A549 (cell line): ENCODE measurements at regions not wholly inside any gene's neighbourhood (a gene's known extent, or its start where the extent isn't known, plus 50 kb on each side); places are given as distances from the start of the nearest gene placed in this dataset.

Source experiments
- CHD2 ChIP-seq: fragments of 150-350 bp; IDR thresholded peaks from 2 replicates; pipeline ENCODE4 v1.6.1; 2014; ENCODE audit warnings: low read length; ENCODE audit not compliant: partially characterized antibody
- ELK1 ChIP-seq: fragments of 150-350 bp; IDR thresholded peaks from 2 replicates; pipeline ENCODE4 v1.6.1; 2014; ENCODE audit warnings: low read depth, mild to moderate bottlenecking, low read length
- EP300 ChIP-seq, 2 experiments: fragments of >200 bp; sonication (Bioruptor Twin); formaldehyde crosslinking; IDR thresholded peaks; 2 replicates in 1 of 2; 3 replicates in 1 of 2; pipeline ENCODE4 v1.6.1; 2016 to 2017
- POLR2A ChIP-seq: IDR thresholded peaks from 2 replicates; pipeline ENCODE4 v1.6.1; 2012; ENCODE audit warnings: mild to moderate bottlenecking, low read length
- RCOR1 ChIP-seq: fragments of 150-350 bp; IDR thresholded peaks from 2 replicates; pipeline ENCODE4 v1.6.1; 2014; ENCODE audit warnings: antibody characterized with exemption, low read length, low read depth
- REST ChIP-seq: fragments of 200-600 bp; sonication (generic); IDR thresholded peaks from 2 replicates; pipeline ENCODE4 v1.6.1; 2016; ENCODE audit warnings: antibody characterized with exemption, mild to moderate bottlenecking, moderate library complexity
- TF ChIP-seq, protein P1 (sequence below): fragments of >200 bp; sonication (Bioruptor Twin); formaldehyde crosslinking; IDR thresholded peaks from 3 replicates; pipeline ENCODE4 v1.5.1; 2016

DNA sequence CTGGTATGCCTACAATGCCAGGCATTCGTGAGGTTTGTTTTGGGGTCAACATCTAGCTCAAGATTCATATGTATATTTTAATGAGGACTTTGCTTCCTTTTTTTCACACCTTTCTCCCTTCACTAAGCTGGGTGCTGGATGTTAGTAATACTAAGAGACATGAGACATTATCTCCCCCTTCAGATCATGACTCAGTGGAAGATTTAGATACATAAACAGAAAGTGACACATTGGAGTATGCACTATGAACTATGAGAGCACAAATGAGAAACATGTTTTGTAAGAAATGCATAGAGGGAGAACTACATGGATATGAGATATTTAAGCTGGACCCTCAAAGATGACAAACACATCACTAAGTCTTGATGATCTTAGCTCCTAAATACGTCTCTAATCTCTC, 286.3 kb downstream of the RPAP3 start:
- TF ChIP-seq POLR2A (no peak), EP300 (IDR thresholded peaks at IDR 0.05) (no peak), ELK1 (no peak), CHD2 (no peak), REST (no peak), RCOR1 (no peak)
- TF ChIP-seq, protein P1, sequence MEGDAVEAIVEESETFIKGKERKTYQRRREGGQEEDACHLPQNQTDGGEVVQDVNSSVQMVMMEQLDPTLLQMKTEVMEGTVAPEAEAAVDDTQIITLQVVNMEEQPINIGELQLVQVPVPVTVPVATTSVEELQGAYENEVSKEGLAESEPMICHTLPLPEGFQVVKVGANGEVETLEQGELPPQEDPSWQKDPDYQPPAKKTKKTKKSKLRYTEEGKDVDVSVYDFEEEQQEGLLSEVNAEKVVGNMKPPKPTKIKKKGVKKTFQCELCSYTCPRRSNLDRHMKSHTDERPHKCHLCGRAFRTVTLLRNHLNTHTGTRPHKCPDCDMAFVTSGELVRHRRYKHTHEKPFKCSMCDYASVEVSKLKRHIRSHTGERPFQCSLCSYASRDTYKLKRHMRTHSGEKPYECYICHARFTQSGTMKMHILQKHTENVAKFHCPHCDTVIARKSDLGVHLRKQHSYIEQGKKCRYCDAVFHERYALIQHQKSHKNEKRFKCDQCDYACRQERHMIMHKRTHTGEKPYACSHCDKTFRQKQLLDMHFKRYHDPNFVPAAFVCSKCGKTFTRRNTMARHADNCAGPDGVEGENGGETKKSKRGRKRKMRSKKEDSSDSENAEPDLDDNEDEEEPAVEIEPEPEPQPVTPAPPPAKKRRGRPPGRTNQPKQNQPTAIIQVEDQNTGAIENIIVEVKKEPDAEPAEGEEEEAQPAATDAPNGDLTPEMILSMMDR, result no peak
